C4-2B (cell line): ENCODE measurements at regions not wholly inside any gene's neighbourhood (a gene's known extent, or its start where the extent isn't known, plus 50 kb on each side); places are given as distances from the start of the nearest gene placed in this dataset.

Experiments
- CTCF ChIP-seq: fragments of 450-650 bp; conservative IDR thresholded peaks from 2 replicates; pipeline ENCODE4 v1.5.1; 2017; ENCODE audit warnings: mild to moderate bottlenecking
- ZFX ChIP-seq: fragments of 450-650 bp; IDR thresholded peaks from 2 replicates; pipeline ENCODE4 v1.6.1; 2017

DNA sequence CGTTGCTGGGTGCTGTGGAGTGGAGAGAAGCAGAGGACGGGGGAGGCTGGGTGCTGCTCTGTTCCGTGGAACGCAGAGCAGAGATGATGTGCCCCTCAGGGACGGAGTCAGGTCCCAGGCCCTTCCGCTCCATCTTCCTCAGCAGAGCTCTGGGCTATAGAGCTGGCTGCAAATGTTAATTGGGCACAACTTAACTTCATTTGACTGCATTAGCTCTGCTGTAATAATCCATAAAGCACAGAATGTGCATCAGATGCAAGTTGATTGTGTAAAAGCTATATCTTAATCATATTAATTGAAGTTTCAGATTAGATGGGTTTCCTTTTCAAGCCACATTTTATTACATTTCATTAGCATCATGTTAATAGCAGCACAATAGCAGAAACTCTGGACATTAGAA lies 212.6 kb downstream of the ABCC12 start:
- TF ChIP-seq CTCF (no peak), ZFX (no peak)
